Mesenchymal stem cell (in vitro differentiated cells and primary cell): ENCODE measurements at regions not wholly inside any gene's neighbourhood (a gene's known extent, or its start where the extent isn't known, plus 50 kb on each side); places are given as distances from the start of the nearest gene placed in this dataset.

Source experiments
- DNase-seq: peaks from one replicate; pipeline ENCODE4 v3.0.0-alpha.2; 2013
- H2AFZ ChIP-seq: one replicate; pipeline ENCODE4 v1.6.1; 2013; ENCODE audit warnings: low read depth, mild to moderate bottlenecking, control low read depth, inconsistent platforms, low read length, moderate library complexity
- H2AK5ac ChIP-seq: 2 replicates; pipeline ENCODE4 v1.6.1; 2013; ENCODE audit warnings: low read length, moderate library complexity, mild to moderate bottlenecking, inconsistent platforms; ENCODE audit not compliant: severe bottlenecking
- H2BK120ac ChIP-seq: one replicate; pipeline ENCODE4 v1.6.1; 2013; ENCODE audit warnings: low read depth, mild to moderate bottlenecking, inconsistent platforms, low read length, moderate library complexity
- H2BK12ac ChIP-seq, 2 experiments: one replicate each; pipeline ENCODE4 v1.6.1; 2013; ENCODE audit warnings: inconsistent platforms in 2 of 2, low read length in 2 of 2, mild to moderate bottlenecking in 2 of 2, moderate library complexity in 2 of 2, control low read depth in 1 of 2
- H2BK15ac ChIP-seq: one replicate; pipeline ENCODE4 v1.6.1; 2013; ENCODE audit warnings: mild to moderate bottlenecking, low read depth, inconsistent platforms; ENCODE audit not compliant: poor library complexity, severe bottlenecking
- H2BK5ac ChIP-seq: 2 replicates; pipeline ENCODE4 v1.6.1; 2013; ENCODE audit warnings: low read depth, mild to moderate bottlenecking, low read length, control low read depth, inconsistent platforms; ENCODE audit not compliant: poor library complexity, severe bottlenecking
- H3K14ac ChIP-seq, 2 experiments: one replicate each; pipeline ENCODE4 v1.6.1; 2013; ENCODE audit warnings: inconsistent platforms in 2 of 2, low read length in 2 of 2, control low read depth in 1 of 2, mild to moderate bottlenecking in 1 of 2, moderate library complexity in 1 of 2
- H3K18ac ChIP-seq, 2 experiments: one replicate each; pipeline ENCODE4 v1.6.1; 2013; ENCODE audit warnings: inconsistent platforms in 2 of 2, low read length in 2 of 2, control low read depth in 1 of 2, low read depth in 1 of 2, mild to moderate bottlenecking in 1 of 2
- H3K23ac ChIP-seq, 2 experiments: one replicate each; pipeline ENCODE4 v1.6.1; 2013; ENCODE audit warnings: inconsistent platforms in 2 of 2, low read length in 2 of 2, mild to moderate bottlenecking in 2 of 2, moderate library complexity in 2 of 2, control low read depth in 1 of 2
- H3K27ac ChIP-seq: 2 replicates; pipeline ENCODE4 v1.5.1; 2013; ENCODE audit warnings: mild to moderate bottlenecking, moderate library complexity, low read length, control low read depth, inconsistent platforms; ENCODE audit not compliant: poor library complexity, severe bottlenecking
- H3K27me3 ChIP-seq, 2 experiments: 2 replicates each; pipeline versions ENCODE4 v1.6.1 to v1.7.0; 2013; ENCODE audit warnings: low read length in 2 of 2, mild to moderate bottlenecking in 2 of 2, moderate library complexity in 2 of 2, control low read depth in 1 of 2, inconsistent platforms in 1 of 2; ENCODE audit not compliant: control insufficient read depth in 1 of 2, insufficient read depth in 1 of 2
- H3K36me3 ChIP-seq, 2 experiments: 2 replicates each; pipeline versions ENCODE4 v1.6.1 to v1.7.0; 2013; ENCODE audit warnings: low read length in 2 of 2, control low read depth in 1 of 2, inconsistent platforms in 1 of 2, low read depth in 1 of 2, mild to moderate bottlenecking in 1 of 2; ENCODE audit not compliant: insufficient read depth in 2 of 2, control insufficient read depth in 1 of 2
- H3K4ac ChIP-seq, 2 experiments: one replicate each; pipeline ENCODE4 v1.6.1; 2013; ENCODE audit warnings: inconsistent platforms in 2 of 2, low read length in 2 of 2, mild to moderate bottlenecking in 2 of 2, moderate library complexity in 2 of 2, control low read depth in 1 of 2, low read depth in 1 of 2
- H3K4me1 ChIP-seq: 2 replicates; pipeline ENCODE4 v1.6.1; 2013; ENCODE audit warnings: low read depth, low read length, control low read depth; ENCODE audit not compliant: control insufficient read depth, insufficient read depth
- H3K4me2 ChIP-seq: 2 replicates; pipeline ENCODE4 v1.6.1; 2013; ENCODE audit warnings: low read length, mild to moderate bottlenecking, inconsistent platforms; ENCODE audit not compliant: poor library complexity, severe bottlenecking
- H3K4me3 ChIP-seq, 2 experiments: 2 replicates each; pipeline versions ENCODE4 v1.5.1 to v1.7.0; 2013; ENCODE audit warnings: low read length in 2 of 2, mild to moderate bottlenecking in 2 of 2, control low read depth in 1 of 2, low read depth in 1 of 2; ENCODE audit not compliant: insufficient read depth in 1 of 2
- H3K79me1 ChIP-seq: replicated peaks from 2 replicates; pipeline ENCODE4 v1.6.1; 2013; ENCODE audit warnings: mild to moderate bottlenecking, control low read depth, low read length, inconsistent platforms; ENCODE audit not compliant: poor library complexity, severe bottlenecking
- H3K9ac ChIP-seq: 2 replicates; pipeline ENCODE4 v1.7.0; 2013; ENCODE audit warnings: mild to moderate bottlenecking, low read length, moderate library complexity
- H3K9me3 ChIP-seq: 2 replicates; pipeline ENCODE4 v1.7.0; 2013; ENCODE audit warnings: mild to moderate bottlenecking, low read length; ENCODE audit not compliant: control insufficient read depth
- H4K8ac ChIP-seq: one replicate; pipeline ENCODE4 v1.6.1; 2013; ENCODE audit warnings: inconsistent platforms, mild to moderate bottlenecking, low read length, moderate library complexity
- H4K91ac ChIP-seq: one replicate; pipeline ENCODE4 v1.6.1; 2013; ENCODE audit warnings: mild to moderate bottlenecking, low read length, inconsistent platforms
- WGBS: methylation state at CpG from one replicate; pipeline ENCODE4 v1.1.7; 2013; ENCODE audit warnings: mixed read lengths; 5-methylcytosine and 5-hydroxymethylcytosine counted together

- Histone ChIP-seq H3K14ac (no peak overlapping the region), H3K23ac (no peak overlapping the region), H3K4me1 (no peaks in the 10 kb centered on the region), H4K8ac (no peak overlapping the region), H4K91ac (no peak overlapping the region), H2BK5ac (no peak overlapping the region), H2BK15ac (no peak overlapping the region), H3K9me3 (no peaks in the 10 kb centered on the region), H3K18ac (no peak overlapping the region), H2AK5ac (no peak overlapping the region), H3K4me3 (no peak overlapping the region), H2BK120ac (no peak overlapping the region), H3K4ac (no peak overlapping the region), H3K27ac (no peak overlapping the region), H2AFZ (no peak overlapping the region), H3K4me2 (no peak overlapping the region), H2BK12ac (no peak overlapping the region), H3K27me3 (peaks cover 0 to 17% of the 10 kb centered on the region in 2 experiments), H3K36me3 (no peaks in the 10 kb centered on the region), H3K9ac (no peak overlapping the region), H3K79me1 (no peaks in the 10 kb centered on the region)
- 48% methylated on average over 1 of the region's 2 CpGs for WGBS
- no peak for DNase-seq
Measured at GRCh38 chr5:159490507-159490906, 160.2 kb upstream of the IL12B start.

DNA sequence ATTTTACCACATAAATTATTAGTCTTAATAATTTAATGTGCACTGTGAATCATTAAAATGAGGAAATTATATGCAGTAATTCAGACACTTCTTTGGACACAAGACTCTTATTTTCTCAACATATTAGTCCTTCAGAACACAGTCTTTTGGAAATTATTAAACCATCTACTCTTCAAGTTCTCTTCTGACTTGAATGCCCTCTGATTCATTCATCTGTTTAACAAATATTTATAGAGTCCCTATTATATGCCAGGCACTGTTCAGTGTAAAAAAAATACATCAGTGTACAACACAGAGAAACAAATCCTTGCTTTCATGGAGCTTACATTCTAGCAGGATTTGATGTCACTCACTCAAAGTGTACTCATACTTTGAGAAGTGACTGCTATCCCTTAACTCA, 163.4 kb upstream of the IL12B start:
- no peaks in the 10 kb centered on the region for H3K9me3 ChIP-seq
- no peaks in the 10 kb centered on the region for H3K79me1 ChIP-seq
- no peak overlapping the region for H2BK120ac ChIP-seq
- H3K18ac ChIP-seq: no peak overlapping the region
- H3K27me3 ChIP-seq: peaks cover 0 to 24% of the 10 kb centered on the region in 2 experiments
- H3K4me2 ChIP-seq: no peak overlapping the region
- H3K23ac ChIP-seq: no peak overlapping the region
- no peak for DNase-seq
- no peak overlapping the region for H2BK5ac ChIP-seq
- no peak overlapping the region for H3K4me3 ChIP-seq
- H3K4ac ChIP-seq: no peak overlapping the region
- H3K9ac ChIP-seq: no peak overlapping the region
- no peaks in the 10 kb centered on the region for H3K36me3 ChIP-seq
- H3K27ac ChIP-seq: no peak overlapping the region
- no peak overlapping the region for H3K14ac ChIP-seq
- no peak overlapping the region for H2BK12ac ChIP-seq
- no peak overlapping the region for H2BK15ac ChIP-seq
- no peak overlapping the region for H2AFZ ChIP-seq
- no peak overlapping the region for H2AK5ac ChIP-seq
- no peak overlapping the region for H4K91ac ChIP-seq
- no peak overlapping the region for H4K8ac ChIP-seq
- no peaks in the 10 kb centered on the region for H3K4me1 ChIP-seq

DNA sequence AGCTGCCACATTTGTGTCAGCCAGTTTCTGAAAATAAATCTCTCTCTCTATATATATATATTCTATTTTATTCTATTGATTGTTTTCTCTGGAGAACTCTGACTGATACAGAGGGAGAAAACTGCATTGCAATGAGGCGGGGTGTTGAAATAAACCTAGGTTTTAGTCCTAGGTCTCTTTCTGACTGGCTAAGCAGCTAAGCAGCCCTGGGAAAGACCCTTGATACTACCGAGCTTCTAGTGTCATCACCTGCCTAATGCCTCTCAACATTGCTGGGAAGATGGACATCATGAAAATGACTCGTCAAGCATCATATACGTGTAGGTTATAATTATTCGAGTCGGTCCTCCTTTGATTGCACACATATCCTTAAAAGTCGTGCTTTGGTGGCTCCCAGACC, 166.5 kb upstream of the IL12B start:
- Histone ChIP-seq H3K27ac (no peak overlapping the region), H2BK15ac (no peak overlapping the region), H3K79me1 (no peaks in the 10 kb centered on the region), H3K14ac (no peak overlapping the region), H3K4me2 (no peak overlapping the region), H2BK120ac (no peak overlapping the region), H2BK5ac (no peak overlapping the region), H4K91ac (no peak overlapping the region), H3K4me3 (no peak overlapping the region), H3K23ac (no peak overlapping the region), H2AFZ (no peak overlapping the region), H3K18ac (no peak overlapping the region), H3K9me3 (no peaks in the 10 kb centered on the region), H2BK12ac (no peak overlapping the region), H3K4me1 (no peaks in the 10 kb centered on the region), H3K9ac (no peak overlapping the region), H3K27me3 (peaks cover 0 to 24% of the 10 kb centered on the region in 2 experiments), H4K8ac (no peak overlapping the region), H2AK5ac (no peak overlapping the region), H3K4ac (no peak overlapping the region), H3K36me3 (no peaks in the 10 kb centered on the region)
- WGBS: 87% methylated on average over 7 of the region's 7 CpGs
- DNase-seq: no peak

DNA sequence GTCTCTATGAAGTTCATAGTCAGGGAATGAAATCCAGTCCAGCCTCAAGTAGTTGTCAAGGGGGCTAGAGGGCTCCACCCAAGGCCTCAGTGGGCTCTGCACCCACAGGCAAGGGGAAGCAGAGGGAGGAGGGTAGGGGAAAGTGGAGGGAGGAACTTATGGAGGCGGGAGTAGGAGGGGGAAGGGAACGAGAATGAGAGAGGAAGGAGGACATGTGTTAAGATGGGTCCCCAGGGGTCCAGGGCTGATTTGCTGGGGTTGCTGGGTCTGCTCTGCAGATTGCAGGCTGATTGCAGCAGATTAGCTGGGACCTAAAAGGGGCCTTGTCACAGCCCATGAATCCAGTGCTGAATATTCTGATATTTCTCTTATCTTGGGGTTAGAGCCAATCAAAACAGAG, 166.9 kb upstream of the IL12B start:
- Histone ChIP-seq H3K9ac (no peak overlapping the region), H3K4ac (no peak overlapping the region), H2AK5ac (no peak overlapping the region), H3K4me1 (no peaks in the 10 kb centered on the region), H3K27me3 (peaks cover 0 to 24% of the 10 kb centered on the region in 2 experiments), H3K36me3 (no peaks in the 10 kb centered on the region), H4K91ac (no peak overlapping the region), H3K14ac (no peak overlapping the region), H3K27ac (no peak overlapping the region), H3K4me2 (no peak overlapping the region), H3K79me1 (no peaks in the 10 kb centered on the region), H3K4me3 (no peak overlapping the region), H4K8ac (no peak overlapping the region), H2BK5ac (no peak overlapping the region), H3K23ac (no peak overlapping the region), H2BK120ac (no peak overlapping the region), H2BK12ac (no peak overlapping the region), H3K9me3 (no peaks in the 10 kb centered on the region), H3K18ac (no peak overlapping the region), H2BK15ac (no peak overlapping the region), H2AFZ (no peak overlapping the region)
- DNase-seq: no peak
- WGBS: 39% methylated on average over 2 of the region's 2 CpGs
